ENCODE measurements at regions not wholly inside any gene's neighbourhood (a gene's known extent, or its start where the extent isn't known, plus 50 kb on each side); places are given as distances from the start of the nearest gene placed in this dataset.

DNA sequence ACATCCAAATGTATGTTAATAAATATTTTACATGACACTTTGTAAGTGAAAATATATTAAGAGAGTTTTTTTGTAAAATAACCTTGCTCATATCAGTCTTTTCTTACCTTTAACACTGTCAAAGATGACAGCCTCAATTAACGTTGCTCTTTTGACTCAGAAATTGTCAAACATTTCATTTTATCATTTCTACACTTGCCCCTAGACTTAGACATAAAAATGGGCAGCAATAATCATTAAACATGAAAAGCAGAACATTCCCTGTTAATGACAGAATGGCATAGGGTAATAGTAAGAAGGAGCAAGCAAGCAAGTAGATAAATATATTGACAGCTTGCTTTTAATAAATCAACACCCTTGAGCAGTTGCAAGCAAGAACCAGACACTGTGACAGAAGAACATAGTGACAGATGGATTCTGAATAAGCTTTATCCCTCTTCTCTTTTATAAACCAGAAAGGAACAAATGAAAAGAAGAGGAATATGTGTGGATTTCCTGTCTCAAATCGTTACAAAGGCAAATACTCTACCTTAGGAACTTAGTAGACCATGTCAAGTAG lies 796.0 kb upstream of the CHD1 start:
- Histone ChIP-seq H3K4ac (ENCODE audit: low read depth, low read length) (no peak overlapping the region), H3K4me2 (ENCODE audit: insufficient read depth, insufficient read length, low read length) (no peak overlapping the region), H2AFZ (ENCODE audit: low read length) (no peak overlapping the region), H3K23me2 (ENCODE audit: insufficient read length, low read depth, low read length, poor library complexity, severe bottlenecking) (no peaks in the 10 kb centered on the region), H3K14ac (ENCODE audit: insufficient read depth, low read length) (no peak overlapping the region), H4K8ac (replicated peaks; ENCODE audit: insufficient read length, low read depth, low read length) (no peak overlapping the region), H3K79me1 (ENCODE audit: insufficient read depth, low read depth, low read length, poor library complexity, severe bottlenecking) (no peaks in the 10 kb centered on the region), H4K20me1 (ENCODE audit: control insufficient read depth, insufficient read depth, insufficient read length) (no peaks in the 10 kb centered on the region), H3K27ac (ENCODE audit: insufficient read length, low read depth, low read length) (no peak overlapping the region), H3K9ac (ENCODE audit: extremely low read depth, insufficient read length, low read length) (no peak overlapping the region), H3K4me1 (ENCODE audit: insufficient read depth, low read length) (no peaks in the 10 kb centered on the region), H2BK15ac (ENCODE audit: low read depth, low read length) (no peak overlapping the region), H2BK5ac (ENCODE audit: insufficient read length, low read length) (no peak overlapping the region), H3T11ph (ENCODE audit: low read length) (no peak overlapping the region), H3K79me2 (ENCODE audit: insufficient read depth, low read length) (no peaks in the 10 kb centered on the region), H4K5ac (ENCODE audit: insufficient read length, low read depth, low read length) (no peak overlapping the region), H2BK120ac (ENCODE audit: low read depth, low read length, poor library complexity, severe bottlenecking) (no peak overlapping the region), H3K18ac (ENCODE audit: insufficient read length, low read depth, low read length) (no peak overlapping the region), H2BK20ac (ENCODE audit: low read depth, low read length, poor library complexity, severe bottlenecking) (no peak overlapping the region), H3K23ac (ENCODE audit: insufficient read length, low read depth, low read length) (no peak overlapping the region), H2AK5ac (ENCODE audit: insufficient read length, low read length) (no peak overlapping the region), H4K91ac (ENCODE audit: insufficient read length, low read depth, low read length) (no peak overlapping the region), H2BK12ac (ENCODE audit: insufficient read length, low read depth, low read length) (no peak overlapping the region), H3K27me3 (ENCODE audit: insufficient read depth, low read length) (no peaks in the 10 kb centered on the region), H3K56ac (ENCODE audit: insufficient read length, low read depth, low read length) (no peak overlapping the region), H3K9me3 (ENCODE audit: control insufficient read depth, low read depth, low read length) (no peaks in the 10 kb centered on the region)
- WGBS (ENCODE audit: extremely low coverage, insufficient read length, low lambda C conversion rate), result no CpG with 5 or more reads among the region's 2 CpGs
- no peaks in the 10 kb centered on the region for H3K27me3 Mint-ChIP-seq (ENCODE audit: low read depth)
- H3K4me1 Mint-ChIP-seq, result peaks cover 9 to 12% of the 10 kb centered on the region in 2 experiments
- no peak for DNase-seq
- peaks cover 0 to 6% of the 10 kb centered on the region in 2 experiments; a peak in 2 of 5 replicates for H3K9me3 Mint-ChIP-seq
- H3K4me3 Mint-ChIP-seq, result no peak overlapping the region
- TF ChIP-seq, protein P1, sequence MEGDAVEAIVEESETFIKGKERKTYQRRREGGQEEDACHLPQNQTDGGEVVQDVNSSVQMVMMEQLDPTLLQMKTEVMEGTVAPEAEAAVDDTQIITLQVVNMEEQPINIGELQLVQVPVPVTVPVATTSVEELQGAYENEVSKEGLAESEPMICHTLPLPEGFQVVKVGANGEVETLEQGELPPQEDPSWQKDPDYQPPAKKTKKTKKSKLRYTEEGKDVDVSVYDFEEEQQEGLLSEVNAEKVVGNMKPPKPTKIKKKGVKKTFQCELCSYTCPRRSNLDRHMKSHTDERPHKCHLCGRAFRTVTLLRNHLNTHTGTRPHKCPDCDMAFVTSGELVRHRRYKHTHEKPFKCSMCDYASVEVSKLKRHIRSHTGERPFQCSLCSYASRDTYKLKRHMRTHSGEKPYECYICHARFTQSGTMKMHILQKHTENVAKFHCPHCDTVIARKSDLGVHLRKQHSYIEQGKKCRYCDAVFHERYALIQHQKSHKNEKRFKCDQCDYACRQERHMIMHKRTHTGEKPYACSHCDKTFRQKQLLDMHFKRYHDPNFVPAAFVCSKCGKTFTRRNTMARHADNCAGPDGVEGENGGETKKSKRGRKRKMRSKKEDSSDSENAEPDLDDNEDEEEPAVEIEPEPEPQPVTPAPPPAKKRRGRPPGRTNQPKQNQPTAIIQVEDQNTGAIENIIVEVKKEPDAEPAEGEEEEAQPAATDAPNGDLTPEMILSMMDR (conservative IDR thresholded peaks at IDR 0.05), result no peak
- H3K27ac Mint-ChIP-seq, result no peak overlapping the region
- peaks cover 0 to 5% (median 2%) of the 10 kb centered on the region in 3 experiments; a peak in 3 of 7 replicates for H3K36me3 Mint-ChIP-seq (ENCODE audit: insufficient read depth in 1 of 3, low read depth in 3 of 3)
